H1 (cell line): ENCODE measurements at regions not wholly inside any gene's neighbourhood (a gene's known extent, or its start where the extent isn't known, plus 50 kb on each side); places are given as distances from the start of the nearest gene placed in this dataset.

Experiments used
- CBX5 ChIP-seq: fragments of 300-800, 300-1000 bp; sonication (generic); IDR thresholded peaks from 2 replicates; pipeline ENCODE4 v1.7.1; 2016; ENCODE audit warnings: antibody characterized with exemption, low read length, low read depth
- EZH2 ChIP-seq: fragments of 200-600 bp; sonication (generic); IDR thresholded peaks from 2 replicates; pipeline ENCODE4 v1.7.1; 2012; ENCODE audit warnings: low read depth, mild to moderate bottlenecking, moderate library complexity, low read length, inconsistent platforms; ENCODE audit not compliant: severe bottlenecking
- GABPA ChIP-seq: IDR thresholded peaks from 2 replicates; pipeline ENCODE4 v1.6.1; 2011; ENCODE audit warnings: mild to moderate bottlenecking, low read length, moderate library complexity, borderline replicate concordance; ENCODE audit not compliant: insufficient read depth
- NANOG ChIP-seq: IDR thresholded peaks from 2 replicates; pipeline ENCODE4 v1.6.1; 2011; ENCODE audit warnings: low read length, low read depth, mild to moderate bottlenecking, inconsistent platforms; ENCODE audit not compliant: insufficient read depth, poor library complexity, severe bottlenecking
- SIX5 ChIP-seq: IDR thresholded peaks from 2 replicates; pipeline ENCODE4 v1.6.1; 2011; ENCODE audit warnings: mild to moderate bottlenecking, low read depth, low read length
- SRF ChIP-seq: IDR thresholded peaks from 2 replicates; pipeline ENCODE4 v1.6.1; 2011; ENCODE audit warnings: mild to moderate bottlenecking, low read depth, low read length, moderate library complexity
- TF ChIP-seq, protein P1 (sequence below): IDR thresholded peaks from 2 replicates; pipeline ENCODE4 v1.6.1; 2011; ENCODE audit warnings: low read length, improper control_type of control experiment

DNA sequence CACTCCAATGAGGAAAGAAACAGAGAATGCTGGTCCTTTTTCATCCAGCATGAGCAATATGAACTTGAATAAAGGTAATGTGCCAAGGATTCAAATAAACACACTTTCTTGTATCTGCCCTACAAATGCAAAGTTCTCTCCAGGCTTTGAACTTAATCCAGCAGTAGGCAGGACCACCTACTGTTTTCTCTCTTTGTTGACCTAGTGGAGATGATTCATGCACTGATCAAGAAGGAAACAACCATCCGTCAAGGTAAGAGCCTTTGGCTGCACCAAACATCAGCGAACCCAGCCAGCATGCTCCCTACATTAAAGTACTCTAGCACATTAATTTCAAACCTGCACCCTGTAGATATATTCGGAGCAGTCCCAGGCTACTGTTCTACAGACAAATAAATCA is 489.3 kb downstream of the GALC start (continued):
- TF ChIP-seq SIX5 (no peak), EZH2 (no peak), SRF (no peak), NANOG (no peak), CBX5 (no peak), GABPA (no peak)
- TF ChIP-seq, protein P1, sequence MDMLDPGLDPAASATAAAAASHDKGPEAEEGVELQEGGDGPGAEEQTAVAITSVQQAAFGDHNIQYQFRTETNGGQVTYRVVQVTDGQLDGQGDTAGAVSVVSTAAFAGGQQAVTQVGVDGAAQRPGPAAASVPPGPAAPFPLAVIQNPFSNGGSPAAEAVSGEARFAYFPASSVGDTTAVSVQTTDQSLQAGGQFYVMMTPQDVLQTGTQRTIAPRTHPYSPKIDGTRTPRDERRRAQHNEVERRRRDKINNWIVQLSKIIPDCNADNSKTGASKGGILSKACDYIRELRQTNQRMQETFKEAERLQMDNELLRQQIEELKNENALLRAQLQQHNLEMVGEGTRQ: no peak
- TF ChIP-seq, all 59 proteins: peak for 0
